HFF-Myc (cell line): ENCODE measurements at regions not wholly inside any gene's neighbourhood (a gene's known extent, or its start where the extent isn't known, plus 50 kb on each side); places are given as distances from the start of the nearest gene placed in this dataset.
"Not testable (repeated sequence)": the region's sequence is repeated elsewhere in the genome, so short reads cannot be mapped to it uniquely, and the experiment has no call there.

Experiments used
- DNase-seq: peaks from one replicate; pipeline ENCODE4 v3.0.0-alpha.2; 2011; ENCODE audit warnings: low read depth; ENCODE audit errors: extremely low read depth
- H3K4me3 ChIP-seq: replicated peaks from 2 replicates; pipeline ENCODE4 v1.5.1; 2011; ENCODE audit warnings: low read depth, mild to moderate bottlenecking, control low read depth, low read length
- TF ChIP-seq, protein P1 (sequence below): IDR thresholded peaks from 2 replicates; pipeline ENCODE4 v1.5.1; 2012; ENCODE audit warnings: mild to moderate bottlenecking, low read depth, low read length, control low read depth; ENCODE audit errors: missing control alignments

DNA sequence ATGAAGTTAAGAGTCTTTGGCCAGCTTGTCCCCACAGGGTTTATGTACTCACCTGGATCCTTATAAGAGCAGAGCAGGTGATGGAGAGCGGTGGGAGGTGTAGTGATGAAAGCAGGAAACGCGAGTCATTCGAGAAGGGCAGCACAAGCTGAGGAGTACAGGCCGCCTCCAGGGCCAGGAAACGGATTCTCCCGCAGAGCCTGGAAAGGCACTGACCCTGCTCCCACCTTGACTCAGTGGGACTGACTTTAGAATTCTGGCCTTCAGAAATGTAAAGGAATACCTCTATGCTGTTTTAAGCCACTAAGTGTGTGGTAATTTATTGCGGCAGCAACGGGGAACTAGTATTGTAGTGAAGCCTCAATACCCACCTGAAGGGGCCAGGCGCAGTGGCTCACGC lies 137.7 kb upstream of the KCTD7 start:
- not testable (repeated sequence) for DNase-seq, H3K4me3 ChIP-seq

- DNase-seq = not testable (repeated sequence)
- H3K4me3 ChIP-seq = peak overlapping the region; percentile 73
Observed at GRCh38 chr7:66492405-66492804, 136.3 kb upstream of the KCTD7 start.

GRCh38 chr7:66493235-66494205 lies 135.2 kb upstream of the KCTD7 start:
- TF ChIP-seq, protein P1, sequence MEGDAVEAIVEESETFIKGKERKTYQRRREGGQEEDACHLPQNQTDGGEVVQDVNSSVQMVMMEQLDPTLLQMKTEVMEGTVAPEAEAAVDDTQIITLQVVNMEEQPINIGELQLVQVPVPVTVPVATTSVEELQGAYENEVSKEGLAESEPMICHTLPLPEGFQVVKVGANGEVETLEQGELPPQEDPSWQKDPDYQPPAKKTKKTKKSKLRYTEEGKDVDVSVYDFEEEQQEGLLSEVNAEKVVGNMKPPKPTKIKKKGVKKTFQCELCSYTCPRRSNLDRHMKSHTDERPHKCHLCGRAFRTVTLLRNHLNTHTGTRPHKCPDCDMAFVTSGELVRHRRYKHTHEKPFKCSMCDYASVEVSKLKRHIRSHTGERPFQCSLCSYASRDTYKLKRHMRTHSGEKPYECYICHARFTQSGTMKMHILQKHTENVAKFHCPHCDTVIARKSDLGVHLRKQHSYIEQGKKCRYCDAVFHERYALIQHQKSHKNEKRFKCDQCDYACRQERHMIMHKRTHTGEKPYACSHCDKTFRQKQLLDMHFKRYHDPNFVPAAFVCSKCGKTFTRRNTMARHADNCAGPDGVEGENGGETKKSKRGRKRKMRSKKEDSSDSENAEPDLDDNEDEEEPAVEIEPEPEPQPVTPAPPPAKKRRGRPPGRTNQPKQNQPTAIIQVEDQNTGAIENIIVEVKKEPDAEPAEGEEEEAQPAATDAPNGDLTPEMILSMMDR = no peak
- peak; percentile 90 for DNase-seq
- peak overlapping the region; percentile 73 for H3K4me3 ChIP-seq

DNA sequence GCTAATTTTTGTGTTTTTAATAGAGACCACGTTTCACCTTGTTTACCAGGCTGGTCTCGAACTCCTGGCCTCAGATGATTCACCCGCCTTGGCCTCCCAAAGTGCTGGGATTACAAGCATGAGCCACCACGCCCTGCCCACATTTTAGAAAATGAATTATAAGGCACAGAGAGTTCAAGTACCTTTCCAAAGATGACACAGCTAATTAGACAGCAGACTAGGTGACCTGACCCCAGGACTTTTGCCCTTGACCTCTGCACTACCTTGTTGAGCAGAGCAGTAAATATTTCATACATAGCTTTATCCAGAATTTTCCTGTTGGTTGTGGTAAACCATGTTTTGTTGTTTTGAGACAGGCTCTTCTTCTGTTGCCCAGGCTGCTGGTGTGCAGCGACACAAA lies 131.3 kb upstream of the KCTD7 start:
- H3K4me3 ChIP-seq = no peak overlapping the region
- TF ChIP-seq, protein P1 = no peak

DNA sequence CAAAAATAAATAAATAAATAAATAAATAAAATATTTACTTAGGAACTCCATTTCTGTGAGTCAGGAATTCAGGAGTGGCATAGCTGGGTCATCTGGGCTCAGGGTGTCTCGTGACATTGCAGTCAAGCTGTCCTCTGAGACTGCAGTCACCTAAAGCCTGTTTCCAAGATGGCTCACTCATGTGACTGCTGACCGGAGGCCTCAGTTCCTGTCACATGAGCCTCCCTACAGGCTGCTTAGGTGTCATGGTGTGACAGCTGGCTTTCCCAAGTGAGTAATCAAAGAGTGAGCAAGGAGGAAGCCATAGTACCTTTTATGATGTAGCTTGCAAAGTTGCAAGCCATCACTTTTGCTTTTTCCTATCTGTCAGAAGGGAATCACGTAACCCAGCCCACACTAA lies 128.6 kb upstream of the KCTD7 start:
- H3K4me3 ChIP-seq = no peak overlapping the region
- no peak for DNase-seq
- TF ChIP-seq, protein P1 = no peak

More for the DNA sequence above, 131.3 kb upstream of the KCTD7 start:
- DNase-seq = no peak

- TF ChIP-seq, protein P1 = peak; percentile 5
- H3K4me3 ChIP-seq = no peak overlapping the region
- DNase-seq = no peak
Observed at GRCh38 chr7:66502230-66503035, 126.2 kb upstream of the KCTD7 start.

DNA sequence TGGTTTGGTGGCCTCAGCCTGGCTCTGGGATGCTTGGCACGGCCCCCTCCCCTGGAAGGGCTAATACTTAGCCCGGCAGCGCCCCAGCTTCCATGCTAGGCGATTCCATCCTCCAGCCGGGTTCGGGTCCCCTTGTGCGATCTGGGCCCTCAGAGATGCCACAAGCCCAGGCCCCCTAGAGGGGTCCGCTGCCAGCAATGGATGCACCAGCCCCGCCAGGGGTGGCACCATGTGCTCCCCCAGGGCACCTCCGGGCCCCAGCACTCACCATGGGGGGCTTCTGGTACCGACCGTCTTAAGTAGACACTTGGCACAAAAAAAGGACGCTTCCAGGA lies 125.7 kb upstream of the KCTD7 start:
- no peak overlapping the region for H3K4me3 ChIP-seq
- TF ChIP-seq, protein P1 = no peak
- DNase-seq = no peak
